MM.1S (cell line): ENCODE measurements at regions not wholly inside any gene's neighbourhood (a gene's known extent, or its start where the extent isn't known, plus 50 kb on each side); places are given as distances from the start of the nearest gene placed in this dataset.

ENCODE experiments used
- EZH2 ChIP-seq: fragments of 300-600 bp; sonication (generic); optimal IDR thresholded peaks from 2 replicates; pipeline ENCODE3; 2017; ENCODE audit warnings: low read depth, mild to moderate bottlenecking, antibody characterized with exemption, low read length, mixed read lengths
- TF ChIP-seq, protein P1 (sequence below): fragments of 300-600 bp; sonication (generic); IDR thresholded peaks from 2 replicates; pipeline ENCODE4 v1.5.1; 2016; ENCODE audit warnings: antibody characterized with exemption, low read length, mixed read lengths

DNA sequence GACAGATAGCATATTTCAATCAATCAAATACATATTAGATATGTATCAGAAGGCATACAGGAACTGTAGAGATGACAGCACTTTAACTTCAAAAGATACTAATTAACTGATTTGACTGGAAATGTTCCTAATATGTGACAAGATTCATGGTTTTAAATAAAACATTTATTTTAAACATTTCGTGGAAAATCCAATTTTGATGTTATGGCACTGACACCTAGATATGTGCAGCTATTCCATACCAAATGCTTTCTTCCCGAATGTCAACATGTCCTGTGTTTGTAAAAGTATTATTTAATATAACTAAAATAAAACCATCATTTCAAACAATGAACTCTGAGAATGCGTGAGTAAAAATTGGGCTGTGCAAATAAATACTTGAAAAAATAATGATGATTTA lies 1209.3 kb downstream of the NSUN3 start:
- TF ChIP-seq, protein P1, sequence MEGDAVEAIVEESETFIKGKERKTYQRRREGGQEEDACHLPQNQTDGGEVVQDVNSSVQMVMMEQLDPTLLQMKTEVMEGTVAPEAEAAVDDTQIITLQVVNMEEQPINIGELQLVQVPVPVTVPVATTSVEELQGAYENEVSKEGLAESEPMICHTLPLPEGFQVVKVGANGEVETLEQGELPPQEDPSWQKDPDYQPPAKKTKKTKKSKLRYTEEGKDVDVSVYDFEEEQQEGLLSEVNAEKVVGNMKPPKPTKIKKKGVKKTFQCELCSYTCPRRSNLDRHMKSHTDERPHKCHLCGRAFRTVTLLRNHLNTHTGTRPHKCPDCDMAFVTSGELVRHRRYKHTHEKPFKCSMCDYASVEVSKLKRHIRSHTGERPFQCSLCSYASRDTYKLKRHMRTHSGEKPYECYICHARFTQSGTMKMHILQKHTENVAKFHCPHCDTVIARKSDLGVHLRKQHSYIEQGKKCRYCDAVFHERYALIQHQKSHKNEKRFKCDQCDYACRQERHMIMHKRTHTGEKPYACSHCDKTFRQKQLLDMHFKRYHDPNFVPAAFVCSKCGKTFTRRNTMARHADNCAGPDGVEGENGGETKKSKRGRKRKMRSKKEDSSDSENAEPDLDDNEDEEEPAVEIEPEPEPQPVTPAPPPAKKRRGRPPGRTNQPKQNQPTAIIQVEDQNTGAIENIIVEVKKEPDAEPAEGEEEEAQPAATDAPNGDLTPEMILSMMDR = no peak
- no peak for TF ChIP-seq EZH2
